Liver (tissue), 8 donors: ENCODE measurements at regions not wholly inside any gene's neighbourhood (a gene's known extent, or its start where the extent isn't known, plus 50 kb on each side); places are given as distances from the start of the nearest gene placed in this dataset.

Source experiments
- DNase-seq: peaks from one replicate; pipeline ENCODE4 v3.0.0-alpha.2; 2017; ENCODE audit warnings: low spot score
- H3K27ac ChIP-seq, 2 donors: one replicate each; pipeline ENCODE4 v1.7.0; 2013; ENCODE audit warnings: inconsistent platforms in 2 of 2, low read length in 2 of 2, control low read depth in 1 of 2, low read depth in 1 of 2, mild to moderate bottlenecking in 1 of 2
- H3K27me3 ChIP-seq, 4 donors: one replicate each; pipeline versions ENCODE4 v1.6.1 to v1.7.0; 2013; ENCODE audit warnings: low read length in 3 of 4, inconsistent platforms in 1 of 4, mild to moderate bottlenecking in 1 of 4, moderate library complexity in 1 of 4; ENCODE audit not compliant: control insufficient read depth in 4 of 4, insufficient read depth in 4 of 4
- H3K36me3 ChIP-seq, 4 donors: one replicate each; pipeline versions ENCODE4 v1.6.1 to v1.7.0; 2013; ENCODE audit warnings: low read length in 3 of 4, mild to moderate bottlenecking in 3 of 4, low read depth in 1 of 4, moderate library complexity in 1 of 4; ENCODE audit not compliant: control insufficient read depth in 4 of 4, insufficient read depth in 3 of 4
- H3K4me1 ChIP-seq, 4 donors: one replicate each; pipeline versions ENCODE4 v1.6.1 to v1.7.0; 2013; ENCODE audit warnings: low read length in 3 of 4, mild to moderate bottlenecking in 3 of 4, moderate library complexity in 1 of 4; ENCODE audit not compliant: control insufficient read depth in 4 of 4, insufficient read depth in 4 of 4
- H3K4me3 ChIP-seq, 3 donors: one replicate each; pipeline versions ENCODE4 v1.6.1 to v1.7.0; 2013; ENCODE audit warnings: low read length in 3 of 3, control low read depth in 1 of 3, low read depth in 1 of 3, mild to moderate bottlenecking in 1 of 3
- H3K9ac ChIP-seq, 2 donors: one replicate each; pipeline ENCODE4 v1.7.0; 2013; ENCODE audit warnings: low read length in 2 of 2, mild to moderate bottlenecking in 2 of 2, moderate library complexity in 2 of 2, control low read depth in 1 of 2, low read depth in 1 of 2
- H3K9me3 ChIP-seq, 4 donors: one replicate each; pipeline versions ENCODE4 v1.6.1 to v1.7.0; 2013; ENCODE audit warnings: low read length in 3 of 4; ENCODE audit not compliant: control insufficient read depth in 4 of 4
- CTCF ChIP-seq: fragments of 150-350 bp; IDR thresholded peaks from 2 replicates; pipeline ENCODE4 v1.5.1; 2017; ENCODE audit warnings: improper control_type of control experiment, low read depth, low read length; ENCODE audit not compliant: missing input control
- FOXA1 ChIP-seq: IDR thresholded peaks from 2 replicates; pipeline ENCODE4 v1.6.1; 2016; ENCODE audit warnings: antibody characterized with exemption
- FOXA2 ChIP-seq: IDR thresholded peaks from 2 replicates; pipeline ENCODE4 v1.6.1; 2016; ENCODE audit warnings: antibody characterized with exemption
- GABPA ChIP-seq, 2 donors: IDR thresholded peaks in 1 of 2; conservative IDR thresholded peaks in 1 of 2; 2 replicates each; pipeline ENCODE4 v1.6.1; 2016; ENCODE audit warnings: antibody characterized with exemption in 2 of 2, mild to moderate bottlenecking in 1 of 2, moderate library complexity in 1 of 2
- HNF4G ChIP-seq: IDR thresholded peaks from 2 replicates; pipeline ENCODE4 v1.6.1; 2016; ENCODE audit warnings: antibody characterized with exemption
- MAX ChIP-seq: IDR thresholded peaks from 2 replicates; pipeline ENCODE4 v1.6.1; 2016; ENCODE audit warnings: antibody characterized with exemption
- NR2F2 ChIP-seq: IDR thresholded peaks from 2 replicates; pipeline ENCODE4 v1.6.1; 2016; ENCODE audit warnings: antibody characterized with exemption
- RAD21 ChIP-seq, 2 donors: IDR thresholded peaks; 2 replicates each; pipeline ENCODE4 v1.6.1; 2016; ENCODE audit warnings: antibody characterized with exemption in 2 of 2, mild to moderate bottlenecking in 2 of 2
- RXRA ChIP-seq, 2 donors: IDR thresholded peaks; 2 replicates each; pipeline ENCODE4 v1.6.1; 2017 to 2018; ENCODE audit warnings: antibody characterized with exemption in 2 of 2, mild to moderate bottlenecking in 1 of 2
- SP1 ChIP-seq: IDR thresholded peaks from 2 replicates; pipeline ENCODE4 v1.6.1; 2018; ENCODE audit warnings: antibody characterized with exemption, mild to moderate bottlenecking
- TAF1 ChIP-seq: conservative IDR thresholded peaks from 2 replicates; pipeline ENCODE4 v1.6.1; 2016; ENCODE audit warnings: antibody characterized with exemption, mild to moderate bottlenecking
- YY1 ChIP-seq: IDR thresholded peaks from 2 replicates; pipeline ENCODE4 v1.6.1; 2016; ENCODE audit warnings: antibody characterized with exemption, mild to moderate bottlenecking
- WGBS: extraction: QIAGEN DNeasy Blood & Tissue Kit; methylation state at CpG from one replicate; pipeline ENCODE4 v1.1.7; 2013; 5-methylcytosine and 5-hydroxymethylcytosine counted together
- TF ChIP-seq, protein P1 (sequence below): IDR thresholded peaks from 2 replicates; pipeline ENCODE4 v1.6.1; 2016; ENCODE audit warnings: antibody characterized with exemption
- TF ChIP-seq, protein P2 (sequence below): IDR thresholded peaks from 2 replicates; pipeline ENCODE4 v1.6.1; 2016; ENCODE audit warnings: antibody characterized with exemption, mild to moderate bottlenecking
- donor health status: healthy.
- donor health status: healthy.
- donor health status: healthy.
- donor health status: healthy.
- donor health status: healthy.

- H3K36me3 ChIP-seq = no peaks in the 10 kb centered on the region
- no peak for TF ChIP-seq TAF1
- TF ChIP-seq, protein P1, sequence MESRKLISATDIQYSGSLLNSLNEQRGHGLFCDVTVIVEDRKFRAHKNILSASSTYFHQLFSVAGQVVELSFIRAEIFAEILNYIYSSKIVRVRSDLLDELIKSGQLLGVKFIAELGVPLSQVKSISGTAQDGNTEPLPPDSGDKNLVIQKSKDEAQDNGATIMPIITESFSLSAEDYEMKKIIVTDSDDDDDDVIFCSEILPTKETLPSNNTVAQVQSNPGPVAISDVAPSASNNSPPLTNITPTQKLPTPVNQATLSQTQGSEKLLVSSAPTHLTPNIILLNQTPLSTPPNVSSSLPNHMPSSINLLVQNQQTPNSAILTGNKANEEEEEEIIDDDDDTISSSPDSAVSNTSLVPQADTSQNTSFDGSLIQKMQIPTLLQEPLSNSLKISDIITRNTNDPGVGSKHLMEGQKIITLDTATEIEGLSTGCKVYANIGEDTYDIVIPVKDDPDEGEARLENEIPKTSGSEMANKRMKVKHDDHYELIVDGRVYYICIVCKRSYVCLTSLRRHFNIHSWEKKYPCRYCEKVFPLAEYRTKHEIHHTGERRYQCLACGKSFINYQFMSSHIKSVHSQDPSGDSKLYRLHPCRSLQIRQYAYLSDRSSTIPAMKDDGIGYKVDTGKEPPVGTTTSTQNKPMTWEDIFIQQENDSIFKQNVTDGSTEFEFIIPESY = no peak
- TF ChIP-seq, protein P2, sequence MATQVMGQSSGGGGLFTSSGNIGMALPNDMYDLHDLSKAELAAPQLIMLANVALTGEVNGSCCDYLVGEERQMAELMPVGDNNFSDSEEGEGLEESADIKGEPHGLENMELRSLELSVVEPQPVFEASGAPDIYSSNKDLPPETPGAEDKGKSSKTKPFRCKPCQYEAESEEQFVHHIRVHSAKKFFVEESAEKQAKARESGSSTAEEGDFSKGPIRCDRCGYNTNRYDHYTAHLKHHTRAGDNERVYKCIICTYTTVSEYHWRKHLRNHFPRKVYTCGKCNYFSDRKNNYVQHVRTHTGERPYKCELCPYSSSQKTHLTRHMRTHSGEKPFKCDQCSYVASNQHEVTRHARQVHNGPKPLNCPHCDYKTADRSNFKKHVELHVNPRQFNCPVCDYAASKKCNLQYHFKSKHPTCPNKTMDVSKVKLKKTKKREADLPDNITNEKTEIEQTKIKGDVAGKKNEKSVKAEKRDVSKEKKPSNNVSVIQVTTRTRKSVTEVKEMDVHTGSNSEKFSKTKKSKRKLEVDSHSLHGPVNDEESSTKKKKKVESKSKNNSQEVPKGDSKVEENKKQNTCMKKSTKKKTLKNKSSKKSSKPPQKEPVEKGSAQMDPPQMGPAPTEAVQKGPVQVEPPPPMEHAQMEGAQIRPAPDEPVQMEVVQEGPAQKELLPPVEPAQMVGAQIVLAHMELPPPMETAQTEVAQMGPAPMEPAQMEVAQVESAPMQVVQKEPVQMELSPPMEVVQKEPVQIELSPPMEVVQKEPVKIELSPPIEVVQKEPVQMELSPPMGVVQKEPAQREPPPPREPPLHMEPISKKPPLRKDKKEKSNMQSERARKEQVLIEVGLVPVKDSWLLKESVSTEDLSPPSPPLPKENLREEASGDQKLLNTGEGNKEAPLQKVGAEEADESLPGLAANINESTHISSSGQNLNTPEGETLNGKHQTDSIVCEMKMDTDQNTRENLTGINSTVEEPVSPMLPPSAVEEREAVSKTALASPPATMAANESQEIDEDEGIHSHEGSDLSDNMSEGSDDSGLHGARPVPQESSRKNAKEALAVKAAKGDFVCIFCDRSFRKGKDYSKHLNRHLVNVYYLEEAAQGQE = no peak
- TF ChIP-seq SP1 = no peak
- no peak for TF ChIP-seq CTCF
- TF ChIP-seq FOXA1 = no peak
- TF ChIP-seq YY1 = no peak
- TF ChIP-seq HNF4G = no peak
- TF ChIP-seq MAX = no peak
- H3K4me3 ChIP-seq = no peak overlapping the region
- no peak overlapping the region for H3K9ac ChIP-seq
- no peak for DNase-seq
- H3K27me3 ChIP-seq = no peaks in the 10 kb centered on the region
- no peaks in the 10 kb centered on the region for H3K9me3 ChIP-seq
- peaks cover 0 to 3% (median under 1%) of the 10 kb centered on the region in 4 donors for H3K4me1 ChIP-seq
- no peak overlapping the region for H3K27ac ChIP-seq
- 82% methylated on average over 8 of the region's 8 CpGs for WGBS
Measured at GRCh38 chr2:158004126-158004764, 97.4 kb upstream of the UPP2 start.

DNA sequence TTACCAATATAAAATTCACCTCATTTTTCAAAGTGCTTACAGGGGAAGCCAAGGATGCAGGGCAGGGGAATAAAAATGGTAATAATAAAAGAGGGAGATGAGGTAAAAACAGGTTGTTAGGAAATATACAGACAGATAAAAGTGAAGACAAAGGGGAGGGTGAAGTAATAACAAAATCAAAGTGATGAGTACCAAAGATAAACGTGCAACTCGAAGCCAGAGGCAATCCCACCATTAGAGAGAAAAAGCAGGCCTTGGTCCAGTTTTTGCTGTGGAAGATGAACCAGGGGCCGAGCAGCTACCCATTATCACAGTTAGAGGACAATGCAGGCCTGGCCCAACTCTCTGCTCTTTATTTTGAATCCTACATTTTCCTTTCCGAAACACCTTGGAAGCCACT, 99.6 kb upstream of the UPP2 start:
- TF ChIP-seq TAF1 = no peak
- no peak for TF ChIP-seq HNF4G
- TF ChIP-seq RXRA (IDR thresholded peaks at IDR 0.05) = no peak
- TF ChIP-seq FOXA1 = no peak
- TF ChIP-seq NR2F2 = no peak
- TF ChIP-seq RAD21 (IDR thresholded peaks at IDR 0.05) = no peak
- no peak for TF ChIP-seq SP1
- no peak for TF ChIP-seq CTCF
- no peak for TF ChIP-seq FOXA2
- TF ChIP-seq GABPA (IDR thresholded peaks at IDR 0.05 in 1 of 2, conservative IDR thresholded peaks at IDR 0.05 in 1 of 2) = no peak
- TF ChIP-seq MAX = no peak
- TF ChIP-seq, protein P2 = no peak
- no peak for TF ChIP-seq YY1

More for the DNA sequence above, 99.6 kb upstream of the UPP2 start:
- no peaks in the 10 kb centered on the region for H3K27me3 ChIP-seq
- DNase-seq = no peak
- no peaks in the 10 kb centered on the region for H3K9me3 ChIP-seq
- no peaks in the 10 kb centered on the region for H3K36me3 ChIP-seq
- no peaks in the 10 kb centered on the region for H3K4me1 ChIP-seq
- H3K9ac ChIP-seq = no peak overlapping the region
- H3K4me3 ChIP-seq = no peak overlapping the region
- WGBS = 92% methylated on average over 4 of the region's 4 CpGs
- no peak overlapping the region for H3K27ac ChIP-seq
